ENCODE measurements at regions not wholly inside any gene's neighbourhood (a gene's known extent, or its start where the extent isn't known, plus 50 kb on each side); places are given as distances from the start of the nearest gene placed in this dataset.

DNA sequence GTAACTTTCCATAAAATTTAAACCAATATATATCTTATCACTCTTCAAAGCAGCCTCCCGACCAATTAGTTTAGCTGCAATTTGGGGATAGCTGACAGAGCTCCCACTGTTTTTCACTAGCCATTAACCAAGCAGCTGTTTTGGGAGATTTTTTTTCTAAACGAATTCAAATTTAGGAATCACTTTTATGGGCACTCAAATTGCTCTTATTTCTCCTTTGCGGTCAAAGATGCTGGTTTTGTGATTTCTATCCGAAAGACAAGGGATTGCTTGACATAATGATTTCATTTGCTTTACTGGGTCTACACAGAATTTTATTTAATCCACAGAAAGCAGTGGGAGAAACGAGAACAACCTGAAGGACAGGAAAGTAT, 505.7 kb upstream of the IL12A start:
- TF ChIP-seq POLR2A (IDR thresholded peaks at IDR 0.05): no peak
- TF ChIP-seq, protein P1, sequence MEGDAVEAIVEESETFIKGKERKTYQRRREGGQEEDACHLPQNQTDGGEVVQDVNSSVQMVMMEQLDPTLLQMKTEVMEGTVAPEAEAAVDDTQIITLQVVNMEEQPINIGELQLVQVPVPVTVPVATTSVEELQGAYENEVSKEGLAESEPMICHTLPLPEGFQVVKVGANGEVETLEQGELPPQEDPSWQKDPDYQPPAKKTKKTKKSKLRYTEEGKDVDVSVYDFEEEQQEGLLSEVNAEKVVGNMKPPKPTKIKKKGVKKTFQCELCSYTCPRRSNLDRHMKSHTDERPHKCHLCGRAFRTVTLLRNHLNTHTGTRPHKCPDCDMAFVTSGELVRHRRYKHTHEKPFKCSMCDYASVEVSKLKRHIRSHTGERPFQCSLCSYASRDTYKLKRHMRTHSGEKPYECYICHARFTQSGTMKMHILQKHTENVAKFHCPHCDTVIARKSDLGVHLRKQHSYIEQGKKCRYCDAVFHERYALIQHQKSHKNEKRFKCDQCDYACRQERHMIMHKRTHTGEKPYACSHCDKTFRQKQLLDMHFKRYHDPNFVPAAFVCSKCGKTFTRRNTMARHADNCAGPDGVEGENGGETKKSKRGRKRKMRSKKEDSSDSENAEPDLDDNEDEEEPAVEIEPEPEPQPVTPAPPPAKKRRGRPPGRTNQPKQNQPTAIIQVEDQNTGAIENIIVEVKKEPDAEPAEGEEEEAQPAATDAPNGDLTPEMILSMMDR (IDR thresholded peaks at IDR 0.05): no peak
